ENCODE measurements at regions not wholly inside any gene's neighbourhood (a gene's known extent, or its start where the extent isn't known, plus 50 kb on each side); places are given as distances from the start of the nearest gene placed in this dataset.

DNA sequence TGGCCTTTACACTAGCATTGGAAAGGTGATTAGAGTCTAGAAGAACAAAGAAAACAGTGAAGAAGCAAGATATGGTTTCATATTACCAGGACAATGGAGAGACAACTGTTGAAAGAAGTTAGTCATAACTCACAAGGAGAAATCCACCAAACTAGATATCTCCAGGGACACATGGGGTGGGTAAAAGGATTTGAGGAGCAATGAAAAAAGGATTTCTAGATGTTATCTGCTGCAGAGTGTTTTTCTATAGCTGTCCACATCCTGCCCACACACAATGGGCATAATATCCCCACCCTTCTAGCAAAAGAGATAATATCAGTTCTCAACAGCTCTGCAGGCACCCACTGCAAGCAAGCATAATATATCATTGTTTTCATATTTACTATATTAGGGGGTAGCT lies 303.1 kb downstream of the HAO1 start (continued):
- TF ChIP-seq THRA (CRISPR knock-in tag; IDR thresholded peaks at IDR 0.05; ENCODE audit: borderline replicate concordance): no peak

DNA sequence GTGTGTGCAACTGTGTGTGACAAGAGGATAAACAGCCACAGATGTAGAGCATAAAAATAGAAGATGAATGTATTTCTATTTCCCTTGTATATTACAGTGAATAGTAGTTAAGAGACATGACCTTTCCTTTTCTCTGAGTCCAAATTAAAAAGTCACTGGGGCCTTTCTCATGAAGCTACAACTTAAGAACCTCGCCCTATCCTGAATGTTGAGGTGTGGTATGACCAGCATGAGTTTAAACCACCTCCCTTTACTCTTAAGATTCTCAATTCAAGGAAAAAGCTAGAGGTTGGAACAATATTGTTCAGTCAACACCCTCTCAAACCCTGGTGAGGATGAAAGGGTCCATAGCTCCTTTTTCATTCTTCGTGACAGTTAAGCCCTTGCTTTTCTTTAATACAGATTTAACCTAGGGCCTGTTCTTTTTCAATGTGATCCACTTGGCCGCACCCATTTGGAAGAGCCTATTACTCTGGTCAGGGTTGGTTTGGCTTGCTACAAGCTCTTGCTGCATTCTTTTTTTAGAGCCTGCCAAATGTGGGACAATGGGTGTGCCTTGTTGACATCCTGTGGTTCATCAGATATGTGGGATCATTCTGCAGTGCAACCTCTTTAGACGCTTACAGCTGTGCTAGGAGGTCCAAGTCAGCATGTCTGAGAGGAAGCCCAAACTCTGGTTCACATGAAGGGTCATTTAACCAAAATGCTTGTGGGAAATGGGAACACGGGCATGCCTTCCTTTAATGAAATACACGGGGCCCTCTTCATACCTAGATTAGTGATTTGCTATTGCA lies 290.0 kb downstream of the HAO1 start:
- DNase-seq (ENCODE audit: low spot score) (no peak), FAIRE-seq (no peak), ATAC-seq (no peak)
- H3K27me3 ChIP-seq (ENCODE audit: control insufficient read depth in 1 of 2, insufficient read depth in 2 of 2, low read length in 2 of 2): no peaks in the 10 kb centered on the region
- no peaks in the 10 kb centered on the region for H3K4me1 ChIP-seq (ENCODE audit: insufficient read depth, low read length)
- no peak overlapping the region for H3K27ac ChIP-seq (ENCODE audit: extremely low read length, insufficient read depth, low read length)
- H3K9ac ChIP-seq (ENCODE audit: insufficient read depth, low read depth, low read length): no peak overlapping the region
- no peak overlapping the region for H2AFZ ChIP-seq (ENCODE audit: low read length)
- WGBS (ENCODE audit: low lambda C conversion rate): 15% methylated on average over 6 of the region's 6 CpGs
- H3K36me3 ChIP-seq (replicated peaks in 1 of 2; ENCODE audit: control insufficient read depth in 1 of 2, insufficient read depth in 2 of 2, low read length in 2 of 2): no peaks in the 10 kb centered on the region
- H3K4me2 ChIP-seq (ENCODE audit: low read depth, low read length): no peak overlapping the region
- no TSS peak for BruUV-seq (replicated peaks)
- intact Hi-C loops (cut with micrococcal nuclease; ENCODE audit: unreplicated experiment): no loop called here
- in situ Hi-C loops (cut with HindIII; ENCODE audit: extremely low pct_ligation_motif_present, low pct_unique_long_range_greater_than_20kb): no loop called here
- ChIA-PET CTCF (ENCODE audit: low intra/inter-chr PET ratio, low total read pairs) (no interaction called here), POLR2A (no interaction called here)
- no peaks in the 10 kb centered on the region for H3K9me3 ChIP-seq (ENCODE audit: low read length)
- no peaks in the 10 kb centered on the region for H4K20me1 ChIP-seq (ENCODE audit: insufficient read depth, low read length)
- H3K4me3 ChIP-seq (replicated peaks in 1 of 3; ENCODE audit: insufficient read depth in 1 of 3, low read depth in 2 of 3, low read length in 3 of 3): no peak overlapping the region
- no peaks in the 10 kb centered on the region for H3K79me2 ChIP-seq (ENCODE audit: insufficient read depth, low read length)
- TF ChIP-seq SMYD3 (CRISPR knock-in tag; IDR thresholded peaks at IDR 0.05): no peak
- no peak for TF ChIP-seq NBN (conservative IDR thresholded peaks at IDR 0.05)
- TF ChIP-seq, protein P1, sequence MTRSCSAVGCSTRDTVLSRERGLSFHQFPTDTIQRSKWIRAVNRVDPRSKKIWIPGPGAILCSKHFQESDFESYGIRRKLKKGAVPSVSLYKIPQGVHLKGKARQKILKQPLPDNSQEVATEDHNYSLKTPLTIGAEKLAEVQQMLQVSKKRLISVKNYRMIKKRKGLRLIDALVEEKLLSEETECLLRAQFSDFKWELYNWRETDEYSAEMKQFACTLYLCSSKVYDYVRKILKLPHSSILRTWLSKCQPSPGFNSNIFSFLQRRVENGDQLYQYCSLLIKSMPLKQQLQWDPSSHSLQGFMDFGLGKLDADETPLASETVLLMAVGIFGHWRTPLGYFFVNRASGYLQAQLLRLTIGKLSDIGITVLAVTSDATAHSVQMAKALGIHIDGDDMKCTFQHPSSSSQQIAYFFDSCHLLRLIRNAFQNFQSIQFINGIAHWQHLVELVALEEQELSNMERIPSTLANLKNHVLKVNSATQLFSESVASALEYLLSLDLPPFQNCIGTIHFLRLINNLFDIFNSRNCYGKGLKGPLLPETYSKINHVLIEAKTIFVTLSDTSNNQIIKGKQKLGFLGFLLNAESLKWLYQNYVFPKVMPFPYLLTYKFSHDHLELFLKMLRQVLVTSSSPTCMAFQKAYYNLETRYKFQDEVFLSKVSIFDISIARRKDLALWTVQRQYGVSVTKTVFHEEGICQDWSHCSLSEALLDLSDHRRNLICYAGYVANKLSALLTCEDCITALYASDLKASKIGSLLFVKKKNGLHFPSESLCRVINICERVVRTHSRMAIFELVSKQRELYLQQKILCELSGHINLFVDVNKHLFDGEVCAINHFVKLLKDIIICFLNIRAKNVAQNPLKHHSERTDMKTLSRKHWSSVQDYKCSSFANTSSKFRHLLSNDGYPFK (CRISPR knock-in tag; IDR thresholded peaks at IDR 0.05; ENCODE audit: borderline replicate concordance): no peak
- no peak for TF ChIP-seq ZBTB10 (CRISPR knock-in tag; IDR thresholded peaks at IDR 0.05; ENCODE audit: borderline replicate concordance)
- TF ChIP-seq, protein P2, sequence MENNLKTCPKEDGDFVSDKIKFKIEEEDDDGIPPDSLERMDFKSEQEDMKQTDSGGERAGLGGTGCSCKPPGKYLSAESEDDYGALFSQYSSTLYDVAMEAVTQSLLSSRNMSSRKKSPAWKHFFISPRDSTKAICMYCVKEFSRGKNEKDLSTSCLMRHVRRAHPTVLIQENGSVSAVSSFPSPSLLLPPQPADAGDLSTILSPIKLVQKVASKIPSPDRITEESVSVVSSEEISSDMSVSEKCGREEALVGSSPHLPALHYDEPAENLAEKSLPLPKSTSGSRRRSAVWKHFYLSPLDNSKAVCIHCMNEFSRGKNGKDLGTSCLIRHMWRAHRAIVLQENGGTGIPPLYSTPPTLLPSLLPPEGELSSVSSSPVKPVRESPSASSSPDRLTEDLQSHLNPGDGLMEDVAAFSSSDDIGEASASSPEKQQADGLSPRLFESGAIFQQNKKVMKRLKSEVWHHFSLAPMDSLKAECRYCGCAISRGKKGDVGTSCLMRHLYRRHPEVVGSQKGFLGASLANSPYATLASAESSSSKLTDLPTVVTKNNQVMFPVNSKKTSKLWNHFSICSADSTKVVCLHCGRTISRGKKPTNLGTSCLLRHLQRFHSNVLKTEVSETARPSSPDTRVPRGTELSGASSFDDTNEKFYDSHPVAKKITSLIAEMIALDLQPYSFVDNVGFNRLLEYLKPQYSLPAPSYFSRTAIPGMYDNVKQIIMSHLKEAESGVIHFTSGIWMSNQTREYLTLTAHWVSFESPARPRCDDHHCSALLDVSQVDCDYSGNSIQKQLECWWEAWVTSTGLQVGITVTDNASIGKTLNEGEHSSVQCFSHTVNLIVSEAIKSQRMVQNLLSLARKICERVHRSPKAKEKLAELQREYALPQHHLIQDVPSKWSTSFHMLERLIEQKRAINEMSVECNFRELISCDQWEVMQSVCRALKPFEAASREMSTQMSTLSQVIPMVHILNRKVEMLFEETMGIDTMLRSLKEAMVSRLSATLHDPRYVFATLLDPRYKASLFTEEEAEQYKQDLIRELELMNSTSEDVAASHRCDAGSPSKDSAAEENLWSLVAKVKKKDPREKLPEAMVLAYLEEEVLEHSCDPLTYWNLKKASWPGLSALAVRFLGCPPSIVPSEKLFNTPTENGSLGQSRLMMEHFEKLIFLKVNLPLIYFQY (CRISPR knock-in tag; IDR thresholded peaks at IDR 0.05; ENCODE audit: borderline replicate concordance): no peak
- TF ChIP-seq GATAD2A (CRISPR knock-in tag; IDR thresholded peaks at IDR 0.05): no peak
- TF ChIP-seq NCOA5 (CRISPR knock-in tag; IDR thresholded peaks at IDR 0.05): no peak
- TF ChIP-seq ZNF7 (CRISPR knock-in tag; IDR thresholded peaks at IDR 0.05): no peak
- TF ChIP-seq, protein P3, sequence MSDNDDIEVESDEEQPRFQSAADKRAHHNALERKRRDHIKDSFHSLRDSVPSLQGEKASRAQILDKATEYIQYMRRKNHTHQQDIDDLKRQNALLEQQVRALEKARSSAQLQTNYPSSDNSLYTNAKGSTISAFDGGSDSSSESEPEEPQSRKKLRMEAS (IDR thresholded peaks at IDR 0.05): no peak
- no peak for TF ChIP-seq THAP11 (CRISPR knock-in tag; IDR thresholded peaks at IDR 0.05)
